ENCODE measurements at regions not wholly inside any gene's neighbourhood (a gene's known extent, or its start where the extent isn't known, plus 50 kb on each side); places are given as distances from the start of the nearest gene placed in this dataset.

DNA sequence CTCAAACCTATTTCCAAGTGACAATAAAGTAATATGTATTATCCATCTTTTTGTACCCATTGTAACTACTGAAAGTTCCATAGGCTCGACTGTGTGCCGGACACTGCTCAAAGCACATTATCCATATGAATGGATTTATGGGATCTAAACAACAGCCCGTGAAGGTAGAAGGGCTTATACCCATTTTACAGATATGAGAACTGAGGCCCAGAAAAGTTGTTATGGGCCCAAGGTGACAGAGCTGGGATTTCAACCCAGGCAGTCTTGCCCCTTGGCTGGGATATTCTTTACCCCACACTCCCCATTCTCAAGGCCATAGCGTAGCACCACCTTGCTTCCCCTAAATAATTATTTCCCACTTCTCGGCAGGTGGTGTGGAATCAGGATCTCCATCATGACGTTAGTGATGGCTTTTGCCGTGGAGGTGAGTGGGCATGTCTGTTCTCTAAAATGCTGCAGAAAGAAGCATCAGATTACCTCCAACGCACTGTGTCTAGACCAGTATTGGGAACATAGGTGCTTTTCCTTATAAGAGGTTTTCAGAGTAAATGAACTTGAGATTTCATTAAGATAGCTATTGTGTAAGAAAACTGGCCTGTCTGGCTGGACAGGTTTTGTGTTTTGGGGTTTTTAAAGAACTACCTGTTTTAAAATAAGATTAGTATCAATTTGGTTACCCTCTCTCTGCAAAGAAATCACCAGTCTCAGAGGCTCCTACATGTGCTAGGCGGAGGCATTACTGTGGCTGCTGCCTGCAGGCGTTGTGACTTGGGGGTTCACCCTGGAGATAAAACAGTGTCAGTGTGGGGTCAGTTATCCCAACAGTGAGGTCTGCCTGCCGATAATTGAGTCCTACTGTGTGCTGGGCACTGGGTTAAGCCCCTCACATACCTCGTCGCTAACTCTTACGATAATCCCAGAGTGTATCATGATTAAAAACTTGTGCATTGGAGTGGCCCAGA lies 85.1 kb upstream of the SDK1 start:
- Histone ChIP-seq H2BK5ac (ENCODE audit: low read depth, low read length, poor library complexity, severe bottlenecking) (no peak overlapping the region), H3K18ac (ENCODE audit: low read depth, low read length) (no peak overlapping the region), H2BK20ac (ENCODE audit: low read depth, low read length) (no peak overlapping the region), H2AK9ac (replicated peaks; ENCODE audit: low read depth, low read length, poor library complexity) (no peak overlapping the region), H3K4ac (ENCODE audit: low read depth, low read length) (no peak overlapping the region), H3K36me3 (ENCODE audit: control insufficient read depth, insufficient read depth, low read length) (no peaks in the 10 kb centered on the region), H3K79me1 (ENCODE audit: low read depth in 1 of 2, low read length in 2 of 2) (no peaks in the 10 kb centered on the region), H2BK120ac (ENCODE audit: low read depth, low read length) (no peak overlapping the region), H2BK15ac (ENCODE audit: low read depth, low read length) (no peak overlapping the region), H4K5ac (ENCODE audit: low read depth, low read length) (no peak overlapping the region), H3K9ac (ENCODE audit: low read depth, low read length) (no peak overlapping the region), H3K23ac (ENCODE audit: low read depth, low read length) (no peak overlapping the region), H4K8ac (ENCODE audit: low read depth in 2 of 2, low read length in 2 of 2) (no peak overlapping the region), H3K14ac (replicated peaks; ENCODE audit: low read depth, low read length) (no peak overlapping the region), H3K9me3 (ENCODE audit: control insufficient read depth, insufficient read depth, low read length) (no peaks in the 10 kb centered on the region), H3K27ac (ENCODE audit: insufficient read depth, low read length) (no peak overlapping the region), H3K9me1 (ENCODE audit: insufficient read depth, low read length) (no peaks in the 10 kb centered on the region), H3K56ac (ENCODE audit: extremely low read depth, insufficient read depth, low read length) (no peak overlapping the region), H4K91ac (ENCODE audit: insufficient read depth, low read depth, low read length) (no peak overlapping the region), H2AFZ (replicated peaks; ENCODE audit: low read length, poor library complexity) (no peak overlapping the region), H3K4me3 (ENCODE audit: insufficient read depth, low read depth, low read length) (no peak overlapping the region), H3K27me3 (ENCODE audit: control insufficient read depth, insufficient read depth, low read length) (no peaks in the 10 kb centered on the region; the same call in none of the 2 replicates), H2AK5ac (ENCODE audit: low read depth, low read length) (no peak overlapping the region), H3K4me1 (ENCODE audit: control insufficient read depth, insufficient read depth, low read length) (no peaks in the 10 kb centered on the region; the same call in 1 of the 2 replicates), H4K20me1 (ENCODE audit: insufficient read depth, low read length) (no peaks in the 10 kb centered on the region), H3K4me2 (ENCODE audit: low read depth, low read length) (no peak overlapping the region)
- dilution Hi-C loops (cut with HindIII; ENCODE audit: low sequenced_read_pairs, unreplicated experiment), result no loop called here
- ChIA-PET CTCF (no interaction called here), POLR2A (ENCODE audit: unreplicated experiment) (no interaction called here)
- TF ChIP-seq BHLHE40 (IDR thresholded peaks at IDR 0.05; ENCODE audit: low read depth, low read length) (no peak), SMC3 (IDR thresholded peaks at IDR 0.05; ENCODE audit: low read depth, low read length) (no peak), RAD21 (IDR thresholded peaks at IDR 0.05; ENCODE audit: low read length) (no peak)
- BruUV-seq (replicated peaks), result no TSS peak
- intact Hi-C loops (cut with micrococcal nuclease), result no loop called here
- no peak for DNase-seq
- ATAC-seq (ENCODE audit: low read depth), result no peak
- in situ Hi-C loops (cut with MboI; ENCODE audit: low sequenced_read_pairs), result no loop called here
- WGBS, 2 experiments (ENCODE audit: extremely low coverage in 2 of 2, insufficient read length in 1 of 2), result 69% methylated on average over 2 of the region's 14 CpGs; no CpG with 5 or more reads in 1 of the 2 experiments
